Parathyroid adenoma (tissue), 2 donors: ENCODE measurements at regions not wholly inside any gene's neighbourhood (a gene's known extent, or its start where the extent isn't known, plus 50 kb on each side); places are given as distances from the start of the nearest gene placed in this dataset.

Experiments
- H2AFZ ChIP-seq: fragments of 300-600 bp; sonication (generic); one replicate; pipeline ENCODE4 v1.7.0; 2017; ENCODE audit warnings: antibody characterized with exemption, mild to moderate bottlenecking
- H3K27ac ChIP-seq: fragments of 300-600 bp; sonication (generic); one replicate; pipeline ENCODE4 v1.7.0; 2017
- H3K27me3 ChIP-seq: fragments of 300-600 bp; sonication (generic); one replicate; pipeline ENCODE4 v1.7.0; 2017; ENCODE audit warnings: low read length; ENCODE audit not compliant: control insufficient read depth, insufficient read depth
- H3K36me3 ChIP-seq: fragments of 300-600 bp; sonication (generic); one replicate; pipeline ENCODE4 v1.7.0; 2017; ENCODE audit warnings: low read length; ENCODE audit not compliant: control insufficient read depth, insufficient read depth
- H3K4me1 ChIP-seq: fragments of 300-600 bp; sonication (generic); one replicate; pipeline ENCODE4 v1.7.0; 2017; ENCODE audit warnings: control low read depth
- H3K4me2 ChIP-seq: fragments of 300-600 bp; sonication (generic); one replicate; pipeline ENCODE4 v1.7.0; 2017; ENCODE audit warnings: low read length
- H3K4me3 ChIP-seq: fragments of 300-600 bp; sonication (generic); one replicate; pipeline ENCODE4 v1.7.0; 2017; ENCODE audit warnings: low read depth, low read length
- H3K79me2 ChIP-seq: fragments of 300-600 bp; sonication (generic); one replicate; pipeline ENCODE4 v1.7.0; 2017; ENCODE audit warnings: control low read depth
- H3K9ac ChIP-seq: fragments of 300-600 bp; sonication (generic); one replicate; pipeline ENCODE4 v1.7.0; 2017; ENCODE audit warnings: mild to moderate bottlenecking
- H3K9me3 ChIP-seq: fragments of 300-600 bp; sonication (generic); one replicate; pipeline ENCODE4 v1.7.0; 2017; ENCODE audit warnings: low read length; ENCODE audit not compliant: control insufficient read depth
- CTCF ChIP-seq: fragments of 300-600 bp; sonication (generic); IDR thresholded peaks from one replicate; pipeline ENCODE4 v1.7.0; 2017; ENCODE audit warnings: antibody characterized with exemption, mild to moderate bottlenecking
- donor health status: primary hyperparathyroidism.

GRCh38 chr1:208681878-208682663 is 437.9 kb upstream of the PLXNA2 start:
- no peak overlapping the region for H3K9ac ChIP-seq
- no peak overlapping the region for H3K4me2 ChIP-seq
- no peaks in the 10 kb centered on the region for H3K4me1 ChIP-seq
- H3K27ac ChIP-seq: no peak overlapping the region
- no peaks in the 10 kb centered on the region for H3K79me2 ChIP-seq
- no peaks in the 10 kb centered on the region for H3K36me3 ChIP-seq
- no peaks in the 10 kb centered on the region for H3K27me3 ChIP-seq
- H2AFZ ChIP-seq: no peak overlapping the region
- H3K4me3 ChIP-seq: no peak overlapping the region
- no peak for TF ChIP-seq CTCF
- H3K9me3 ChIP-seq: no peaks in the 10 kb centered on the region

GRCh38 chr1:208682664-208683013 is 438.5 kb upstream of the PLXNA2 start:
- Histone ChIP-seq H3K9ac (no peak overlapping the region), H3K9me3 (no peaks in the 10 kb centered on the region), H3K27me3 (peaks cover 4% of the 10 kb centered on the region), H3K4me2 (no peak overlapping the region), H2AFZ (no peak overlapping the region), H3K79me2 (no peaks in the 10 kb centered on the region), H3K36me3 (no peaks in the 10 kb centered on the region), H3K4me1 (no peaks in the 10 kb centered on the region), H3K27ac (no peak overlapping the region), H3K4me3 (no peak overlapping the region)
- no peak for TF ChIP-seq CTCF

- no peak overlapping the region for H3K9ac ChIP-seq
- peaks cover 4% of the 10 kb centered on the region for H3K27me3 ChIP-seq
- no peak overlapping the region for H3K27ac ChIP-seq
- H2AFZ ChIP-seq: no peak overlapping the region
- H3K36me3 ChIP-seq: no peaks in the 10 kb centered on the region
- TF ChIP-seq CTCF: no peak
- no peaks in the 10 kb centered on the region for H3K4me1 ChIP-seq
- H3K9me3 ChIP-seq: no peaks in the 10 kb centered on the region
- no peak overlapping the region for H3K4me2 ChIP-seq
- no peak overlapping the region for H3K4me3 ChIP-seq
- H3K79me2 ChIP-seq: no peaks in the 10 kb centered on the region
Observed at GRCh38 chr1:208683141-208683540, 439.0 kb upstream of the PLXNA2 start.

- no peaks in the 10 kb centered on the region for H3K9me3 ChIP-seq
- no peak overlapping the region for H3K27ac ChIP-seq
- no peaks in the 10 kb centered on the region for H3K36me3 ChIP-seq
- H2AFZ ChIP-seq: no peak overlapping the region
- no peak overlapping the region for H3K9ac ChIP-seq
- no peak overlapping the region for H3K4me3 ChIP-seq
- no peaks in the 10 kb centered on the region for H3K4me1 ChIP-seq
- no peak for TF ChIP-seq CTCF
- no peak overlapping the region for H3K4me2 ChIP-seq
- H3K27me3 ChIP-seq: peaks cover 4% of the 10 kb centered on the region
- H3K79me2 ChIP-seq: no peaks in the 10 kb centered on the region
Observed at GRCh38 chr1:208684192-208684591, 440.0 kb upstream of the PLXNA2 start.

GRCh38 chr1:208686592-208686991 is 442.4 kb upstream of the PLXNA2 start:
- Histone ChIP-seq H3K36me3 (no peaks in the 10 kb centered on the region), H3K79me2 (no peaks in the 10 kb centered on the region), H3K9me3 (no peaks in the 10 kb centered on the region), H3K27ac (no peak overlapping the region), H3K9ac (no peak overlapping the region), H3K4me2 (no peak overlapping the region), H3K27me3 (peaks cover 4% of the 10 kb centered on the region), H3K4me1 (no peaks in the 10 kb centered on the region), H2AFZ (no peak overlapping the region), H3K4me3 (no peak overlapping the region)
- TF ChIP-seq CTCF: no peak
